HepG2 (cell line): ENCODE measurements at regions not wholly inside any gene's neighbourhood (a gene's known extent, or its start where the extent isn't known, plus 50 kb on each side); places are given as distances from the start of the nearest gene placed in this dataset.

Experiments used
- EZH2 ChIP-seq: conservative IDR thresholded peaks from 2 replicates; pipeline ENCODE4 v1.6.1; 2012; ENCODE audit warnings: mild to moderate bottlenecking, low read depth, low read length, moderate library complexity
- HNF4G ChIP-seq, 2 experiments: sonication (generic) in 1 of 2; formaldehyde crosslinking in 1 of 2; IDR thresholded peaks; 2 replicates each; pipeline versions ENCODE4 v1.4.0 to v1.6.1; 2011 to 2020; ENCODE audit warnings: borderline replicate concordance in 2 of 2, low read depth in 2 of 2, mild to moderate bottlenecking in 2 of 2, low read length in 1 of 2, missing genetic modification reagents in 1 of 2, moderate library complexity in 1 of 2
- PHF20 ChIP-seq: sonication (generic); formaldehyde crosslinking; IDR thresholded peaks from 2 replicates; pipeline ENCODE4 v1.5.0; 2020; ENCODE audit warnings: mild to moderate bottlenecking, missing genetic modification reagents
- POLR2AphosphoS5 ChIP-seq: IDR thresholded peaks from 2 replicates; pipeline ENCODE4 v1.6.1; 2012; ENCODE audit warnings: low read depth, low read length
- SRSF1 ChIP-seq: fragments of 200-400 bp; formaldehyde crosslinking; optimal IDR thresholded peaks from 2 replicates; pipeline ENCODE3; 2017; ENCODE audit warnings: mild to moderate bottlenecking, low read depth, low read length, moderate library complexity
- TGIF2 ChIP-seq: IDR thresholded peaks from 2 replicates; pipeline ENCODE4 v1.6.1; 2016; ENCODE audit warnings: control low read depth, missing compliant biosample characterization
- ZNF44 ChIP-seq: sonication (generic); formaldehyde crosslinking; IDR thresholded peaks from 2 replicates; pipeline ENCODE4 v1.5.1; 2020; ENCODE audit warnings: mild to moderate bottlenecking, missing genetic modification reagents
- ZNF530 ChIP-seq: sonication (generic); formaldehyde crosslinking; IDR thresholded peaks from 2 replicates; pipeline ENCODE4 v1.5.0; 2020; ENCODE audit warnings: low read depth, mild to moderate bottlenecking, missing genetic modification reagents
- ZNF558 ChIP-seq: sonication (generic); formaldehyde crosslinking; IDR thresholded peaks from 2 replicates; pipeline ENCODE4 v1.9.0; 2022; ENCODE audit warnings: mild to moderate bottlenecking, missing genetic modification reagents, borderline replicate concordance
- ZNF569 ChIP-seq: sonication (generic); formaldehyde crosslinking; IDR thresholded peaks from 2 replicates; pipeline ENCODE4 v1.5.0; 2020; ENCODE audit warnings: mild to moderate bottlenecking, missing genetic modification reagents, moderate library complexity, borderline replicate concordance
- ZNF703 ChIP-seq: sonication (generic); formaldehyde crosslinking; IDR thresholded peaks from 2 replicates; pipeline ENCODE4 v1.5.1; 2020; ENCODE audit warnings: missing genetic modification reagents, mild to moderate bottlenecking, moderate library complexity, borderline replicate concordance
- TF ChIP-seq, protein P1 (sequence below): fragments of 450-650 bp; IDR thresholded peaks from 2 replicates; pipeline ENCODE4 v1.6.1; 2017
- TF ChIP-seq, protein P2 (sequence below): sonication (generic); formaldehyde crosslinking; IDR thresholded peaks from 2 replicates; pipeline ENCODE4 v1.5.0; 2020; ENCODE audit warnings: mild to moderate bottlenecking, missing genetic modification reagents, moderate library complexity
- TF ChIP-seq, protein P3 (sequence below): sonication (generic); formaldehyde crosslinking; IDR thresholded peaks from 2 replicates; pipeline ENCODE4 v1.5.0; 2020; ENCODE audit warnings: mild to moderate bottlenecking, missing genetic modification reagents

DNA sequence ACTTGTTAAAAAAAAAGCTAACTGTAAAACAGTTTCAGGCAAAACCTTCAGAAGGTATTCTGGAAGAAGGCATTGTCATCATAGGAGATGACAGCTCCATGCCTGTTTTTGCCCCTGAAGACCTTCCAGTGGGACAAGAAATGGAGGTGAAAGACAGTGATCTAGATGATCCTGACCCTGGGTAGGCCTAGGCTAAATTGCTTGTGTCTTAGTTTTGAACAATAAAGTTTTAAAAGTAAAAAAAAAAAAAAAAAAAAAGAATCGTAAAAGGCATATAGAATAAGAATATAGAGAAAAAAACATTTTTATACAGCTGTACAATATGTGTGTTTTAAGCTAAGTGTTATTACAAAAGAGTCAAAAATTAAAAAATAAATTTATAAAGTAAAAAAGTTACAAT is 106.6 kb upstream of the PLXNA2 start:
- TF ChIP-seq SRSF1 (no peak), HNF4G (IDR thresholded peaks at IDR 0.05; ENCODE audit: borderline replicate concordance, low read depth, low read length) (no peak), HNF4G (CRISPR knock-in tag; IDR thresholded peaks at IDR 0.05; ENCODE audit: borderline replicate concordance, low read depth) (no peak), POLR2AphosphoS5 (no peak), ZNF44 (CRISPR knock-in tag) (no peak), ZNF703 (CRISPR knock-in tag) (no peak), EZH2 (no peak), PHF20 (no peak), ZNF530 (CRISPR knock-in tag) (no peak), ZNF558 (no peak), TGIF2 (CRISPR knock-in tag) (no peak), ZNF569 (CRISPR knock-in tag) (no peak)
- TF ChIP-seq, protein P1, sequence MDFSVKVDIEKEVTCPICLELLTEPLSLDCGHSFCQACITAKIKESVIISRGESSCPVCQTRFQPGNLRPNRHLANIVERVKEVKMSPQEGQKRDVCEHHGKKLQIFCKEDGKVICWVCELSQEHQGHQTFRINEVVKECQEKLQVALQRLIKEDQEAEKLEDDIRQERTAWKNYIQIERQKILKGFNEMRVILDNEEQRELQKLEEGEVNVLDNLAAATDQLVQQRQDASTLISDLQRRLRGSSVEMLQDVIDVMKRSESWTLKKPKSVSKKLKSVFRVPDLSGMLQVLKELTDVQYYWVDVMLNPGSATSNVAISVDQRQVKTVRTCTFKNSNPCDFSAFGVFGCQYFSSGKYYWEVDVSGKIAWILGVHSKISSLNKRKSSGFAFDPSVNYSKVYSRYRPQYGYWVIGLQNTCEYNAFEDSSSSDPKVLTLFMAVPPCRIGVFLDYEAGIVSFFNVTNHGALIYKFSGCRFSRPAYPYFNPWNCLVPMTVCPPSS = no peak
- TF ChIP-seq, protein P2, sequence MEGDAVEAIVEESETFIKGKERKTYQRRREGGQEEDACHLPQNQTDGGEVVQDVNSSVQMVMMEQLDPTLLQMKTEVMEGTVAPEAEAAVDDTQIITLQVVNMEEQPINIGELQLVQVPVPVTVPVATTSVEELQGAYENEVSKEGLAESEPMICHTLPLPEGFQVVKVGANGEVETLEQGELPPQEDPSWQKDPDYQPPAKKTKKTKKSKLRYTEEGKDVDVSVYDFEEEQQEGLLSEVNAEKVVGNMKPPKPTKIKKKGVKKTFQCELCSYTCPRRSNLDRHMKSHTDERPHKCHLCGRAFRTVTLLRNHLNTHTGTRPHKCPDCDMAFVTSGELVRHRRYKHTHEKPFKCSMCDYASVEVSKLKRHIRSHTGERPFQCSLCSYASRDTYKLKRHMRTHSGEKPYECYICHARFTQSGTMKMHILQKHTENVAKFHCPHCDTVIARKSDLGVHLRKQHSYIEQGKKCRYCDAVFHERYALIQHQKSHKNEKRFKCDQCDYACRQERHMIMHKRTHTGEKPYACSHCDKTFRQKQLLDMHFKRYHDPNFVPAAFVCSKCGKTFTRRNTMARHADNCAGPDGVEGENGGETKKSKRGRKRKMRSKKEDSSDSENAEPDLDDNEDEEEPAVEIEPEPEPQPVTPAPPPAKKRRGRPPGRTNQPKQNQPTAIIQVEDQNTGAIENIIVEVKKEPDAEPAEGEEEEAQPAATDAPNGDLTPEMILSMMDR (CRISPR knock-in tag) = no peak
- TF ChIP-seq, protein P3, sequence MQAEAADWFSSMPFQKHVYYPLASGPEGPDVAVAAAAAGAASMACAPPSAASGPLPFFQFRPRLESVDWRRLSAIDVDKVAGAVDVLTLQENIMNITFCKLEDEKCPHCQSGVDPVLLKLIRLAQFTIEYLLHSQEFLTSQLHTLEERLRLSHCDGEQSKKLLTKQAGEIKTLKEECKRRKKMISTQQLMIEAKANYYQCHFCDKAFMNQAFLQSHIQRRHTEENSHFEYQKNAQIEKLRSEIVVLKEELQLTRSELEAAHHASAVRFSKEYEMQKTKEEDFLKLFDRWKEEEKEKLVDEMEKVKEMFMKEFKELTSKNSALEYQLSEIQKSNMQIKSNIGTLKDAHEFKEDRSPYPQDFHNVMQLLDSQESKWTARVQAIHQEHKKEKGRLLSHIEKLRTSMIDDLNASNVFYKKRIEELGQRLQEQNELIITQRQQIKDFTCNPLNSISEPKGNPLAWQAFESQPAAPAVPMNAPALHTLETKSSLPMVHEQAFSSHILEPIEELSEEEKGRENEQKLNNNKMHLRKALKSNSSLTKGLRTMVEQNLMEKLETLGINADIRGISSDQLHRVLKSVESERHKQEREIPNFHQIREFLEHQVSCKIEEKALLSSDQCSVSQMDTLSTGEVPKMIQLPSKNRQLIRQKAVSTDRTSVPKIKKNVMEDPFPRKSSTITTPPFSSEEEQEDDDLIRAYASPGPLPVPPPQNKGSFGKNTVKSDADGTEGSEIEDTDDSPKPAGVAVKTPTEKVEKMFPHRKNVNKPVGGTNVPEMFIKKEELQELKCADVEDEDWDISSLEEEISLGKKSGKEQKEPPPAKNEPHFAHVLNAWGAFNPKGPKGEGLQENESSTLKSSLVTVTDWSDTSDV (CRISPR knock-in tag) = no peak
